Activated T-cell treated with anti-CD3 and anti-CD28 coated beads, Interleukin-2, amount 50 U/mL, for 4 hours (primary cell): ENCODE measurements at regions not wholly inside any gene's neighbourhood (a gene's known extent, or its start where the extent isn't known, plus 50 kb on each side); places are given as distances from the start of the nearest gene placed in this dataset.

Experiments used
- ATAC-seq, 2 donors: fragments of 200-7000 bp; cut with Tn5 transposase; one replicate each; pipeline ENCODE4 v1.10.0; 2021
- DNase-seq: peaks from one replicate; pipeline ENCODE4 v3.0.0-alpha.2; 2020
- H3K27me3 Mint-ChIP-seq: one replicate; pipeline ENCODE4 v1.8.0; 2021; ENCODE audit warnings: low read depth, mixed read lengths
- H3K36me3 Mint-ChIP-seq: one replicate; pipeline ENCODE4 v1.8.0; 2022; ENCODE audit warnings: mixed read lengths; ENCODE audit not compliant: insufficient read depth
- H3K4me1 Mint-ChIP-seq: one replicate; pipeline ENCODE4 v1.8.0; 2021; ENCODE audit warnings: low read depth, mixed read lengths
- H3K4me3 Mint-ChIP-seq: one replicate; pipeline ENCODE4 v1.8.0; 2021; ENCODE audit warnings: mild to moderate bottlenecking, moderate library complexity, mixed read lengths
- H3K9me3 Mint-ChIP-seq: one replicate; pipeline ENCODE4 v1.8.0; 2021; ENCODE audit warnings: mixed read lengths

- H3K4me3 Mint-ChIP-seq = no peak overlapping the region
- ATAC-seq (no peak), DNase-seq (no peak)
- H3K9me3 Mint-ChIP-seq = no peaks in the 10 kb centered on the region
- no peaks in the 10 kb centered on the region for H3K27me3 Mint-ChIP-seq
- H3K36me3 Mint-ChIP-seq = no peaks in the 10 kb centered on the region
- H3K4me1 Mint-ChIP-seq = no peaks in the 10 kb centered on the region
Observed at GRCh38 chr10:85003083-85003482, 674.7 kb downstream of the CCSER2 start.

DNA sequence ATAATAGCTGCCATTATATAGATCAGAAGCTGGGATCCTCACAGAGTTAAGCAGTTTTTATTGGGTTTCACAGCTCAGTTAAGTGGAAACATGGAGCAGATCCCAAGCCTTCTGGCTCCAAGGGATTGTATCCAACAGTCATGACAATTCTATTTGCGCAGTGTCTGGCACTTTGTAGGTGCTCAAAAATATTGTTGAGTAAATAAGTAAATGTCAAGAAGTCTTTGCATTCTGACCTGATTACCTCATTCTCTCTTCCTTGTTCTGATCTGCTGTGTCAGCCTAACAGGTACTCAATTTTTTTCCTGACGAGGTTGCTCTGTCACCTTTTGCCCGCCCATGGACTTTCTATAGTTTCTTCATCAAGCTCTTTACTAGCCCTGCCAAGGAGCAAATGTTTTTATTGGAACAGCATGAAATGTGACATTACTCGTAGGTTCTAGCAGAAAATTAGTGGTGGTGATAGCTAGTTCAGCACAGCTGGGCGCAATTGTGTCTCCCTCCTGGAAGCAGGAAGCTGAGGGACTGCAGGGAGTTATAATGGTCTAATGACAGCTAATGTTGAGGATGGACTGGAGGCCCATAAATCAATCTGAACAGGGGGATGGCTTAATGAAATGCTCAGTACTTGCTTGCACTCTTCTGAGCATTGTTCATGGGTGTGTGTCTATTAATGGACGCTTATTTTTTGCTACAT, 680.2 kb downstream of the CCSER2 start:
- H3K9me3 Mint-ChIP-seq = no peaks in the 10 kb centered on the region
- no peaks in the 10 kb centered on the region for H3K36me3 Mint-ChIP-seq
- no peaks in the 10 kb centered on the region for H3K4me1 Mint-ChIP-seq
- ATAC-seq = no peak
- DNase-seq = no peak
- no peaks in the 10 kb centered on the region for H3K27me3 Mint-ChIP-seq
- H3K4me3 Mint-ChIP-seq = no peak overlapping the region

DNA sequence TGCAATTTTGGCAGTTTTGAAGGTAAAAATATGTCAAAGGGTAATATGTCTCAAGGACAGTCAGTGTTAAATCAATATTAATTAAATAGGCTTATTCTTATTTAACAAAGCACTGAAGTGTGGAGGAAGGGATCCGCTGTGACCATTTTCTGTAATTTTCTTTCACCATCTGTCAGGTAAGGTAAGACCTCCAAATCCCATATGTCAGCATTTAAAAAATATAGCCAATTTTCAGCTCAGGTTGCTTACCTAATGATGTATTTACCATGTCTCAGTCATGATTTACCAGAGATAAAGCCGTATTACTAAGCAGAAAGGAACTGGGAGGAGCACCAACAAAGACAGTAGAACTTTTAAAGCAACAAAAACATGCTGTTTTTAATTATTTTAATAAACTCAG, 683.9 kb downstream of the CCSER2 start:
- no peaks in the 10 kb centered on the region for H3K36me3 Mint-ChIP-seq

DNA sequence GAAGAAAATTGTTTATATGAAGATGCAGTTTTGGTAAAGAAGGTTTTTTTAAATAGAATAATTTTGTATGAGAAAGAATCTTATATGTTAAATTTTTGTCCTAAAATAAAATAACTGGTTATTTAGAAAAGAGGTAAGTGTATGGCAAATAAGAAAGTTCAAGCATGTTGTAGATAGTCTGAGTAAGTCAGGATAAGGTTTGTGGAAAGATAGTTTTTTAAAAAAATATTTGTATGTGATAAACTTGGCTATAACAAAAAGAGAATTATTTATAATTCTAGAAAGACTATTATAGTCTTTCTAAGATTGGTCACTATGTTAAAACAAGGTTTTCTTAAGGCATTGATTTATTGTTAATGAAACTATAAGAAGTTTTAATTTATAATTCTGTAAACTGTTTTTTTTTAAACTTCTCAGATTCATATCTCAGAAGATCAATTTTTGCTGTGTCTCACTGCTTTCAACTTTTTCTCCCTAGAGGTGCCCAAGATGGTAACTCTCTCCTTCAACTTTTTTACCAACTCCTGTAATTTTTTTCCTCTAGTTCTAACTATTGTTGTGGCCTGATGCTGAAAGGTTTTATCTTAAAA, 698.6 kb downstream of the CCSER2 start:
- DNase-seq = no peak
- Mint-ChIP-seq H3K4me3 (no peak overlapping the region), H3K9me3 (peaks cover 8% of the 10 kb centered on the region), H3K4me1 (no peaks in the 10 kb centered on the region), H3K27me3 (no peaks in the 10 kb centered on the region), H3K36me3 (no peaks in the 10 kb centered on the region)
- no peak for ATAC-seq

More for the DNA sequence above, 683.9 kb downstream of the CCSER2 start:
- Mint-ChIP-seq H3K9me3 (no peaks in the 10 kb centered on the region), H3K4me1 (no peaks in the 10 kb centered on the region), H3K27me3 (no peaks in the 10 kb centered on the region), H3K4me3 (no peak overlapping the region)
- DNase-seq (no peak), ATAC-seq (no peak)

DNA sequence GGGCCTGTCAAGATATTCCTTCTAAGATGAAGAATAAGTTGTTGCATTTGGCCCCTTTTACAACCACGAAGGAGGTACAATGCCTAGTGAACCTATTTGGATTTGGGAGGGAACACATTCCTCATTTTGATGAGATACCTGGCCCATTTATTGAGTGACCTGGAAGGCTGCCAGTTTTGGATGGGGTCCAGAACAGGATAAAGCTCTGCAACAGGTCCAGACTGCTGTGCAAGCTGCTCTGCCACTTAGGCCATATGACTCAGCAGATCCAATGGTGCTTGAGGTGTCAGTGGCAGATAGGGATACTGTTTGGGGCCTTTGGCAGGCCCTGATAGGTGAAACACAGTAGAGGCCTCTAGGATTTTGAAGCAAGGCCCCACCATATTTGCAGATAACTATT, 704.6 kb downstream of the CCSER2 start:
- no peak for DNase-seq

DNA sequence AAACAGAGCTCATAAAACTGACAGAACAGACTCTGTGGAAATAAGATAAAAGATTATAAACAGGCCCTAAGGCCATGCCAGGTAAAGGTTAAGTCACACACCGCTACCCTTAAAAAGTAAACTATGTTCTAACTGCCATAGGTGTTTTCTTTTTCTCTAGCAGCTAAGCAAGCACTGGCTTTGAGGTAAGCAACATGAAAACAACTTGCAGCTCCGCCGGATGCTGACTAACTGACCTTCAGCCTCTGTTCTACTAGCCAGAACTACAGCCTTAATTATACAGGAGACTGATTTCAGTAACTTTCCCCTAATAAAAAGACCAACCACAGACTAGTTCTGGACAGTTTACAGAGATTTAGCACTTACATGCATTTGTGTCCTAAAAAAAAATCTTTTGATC, 708.3 kb downstream of the CCSER2 start:
- Mint-ChIP-seq H3K4me1 (no peaks in the 10 kb centered on the region), H3K36me3 (no peaks in the 10 kb centered on the region), H3K4me3 (no peak overlapping the region), H3K27me3 (no peaks in the 10 kb centered on the region), H3K9me3 (peaks cover 11% of the 10 kb centered on the region)
- ATAC-seq (no peak), DNase-seq (no peak)

More for the DNA sequence above, 704.6 kb downstream of the CCSER2 start:
- H3K27me3 Mint-ChIP-seq = no peaks in the 10 kb centered on the region
- H3K36me3 Mint-ChIP-seq = no peaks in the 10 kb centered on the region
- H3K4me1 Mint-ChIP-seq = no peaks in the 10 kb centered on the region
- H3K4me3 Mint-ChIP-seq = no peak overlapping the region
- no peak for ATAC-seq
- no peaks in the 10 kb centered on the region for H3K9me3 Mint-ChIP-seq

DNA sequence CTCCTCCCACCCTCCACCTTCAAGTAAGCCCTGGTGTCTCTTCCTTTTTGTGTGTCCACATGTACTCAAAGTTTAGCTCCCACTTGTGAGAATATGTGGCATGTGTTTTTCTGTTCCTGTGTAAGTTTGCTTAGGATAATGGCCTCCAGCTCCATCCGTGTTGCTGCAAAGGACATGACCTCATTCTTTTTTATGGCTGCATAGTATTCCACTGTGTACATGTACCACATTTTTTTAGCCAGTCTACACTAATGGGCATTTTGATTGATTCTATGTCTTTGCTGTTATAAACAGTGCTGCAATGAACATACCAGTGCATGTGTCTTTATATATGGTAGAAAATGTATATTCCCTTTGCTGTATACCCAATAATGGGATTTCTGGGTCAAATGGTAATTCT, 710.9 kb downstream of the CCSER2 start:
- ATAC-seq (no peak), DNase-seq (no peak)
- no peaks in the 10 kb centered on the region for H3K36me3 Mint-ChIP-seq
- no peak overlapping the region for H3K4me3 Mint-ChIP-seq
- no peaks in the 10 kb centered on the region for H3K4me1 Mint-ChIP-seq
- H3K9me3 Mint-ChIP-seq = peaks cover 11% of the 10 kb centered on the region
- H3K27me3 Mint-ChIP-seq = no peaks in the 10 kb centered on the region

DNA sequence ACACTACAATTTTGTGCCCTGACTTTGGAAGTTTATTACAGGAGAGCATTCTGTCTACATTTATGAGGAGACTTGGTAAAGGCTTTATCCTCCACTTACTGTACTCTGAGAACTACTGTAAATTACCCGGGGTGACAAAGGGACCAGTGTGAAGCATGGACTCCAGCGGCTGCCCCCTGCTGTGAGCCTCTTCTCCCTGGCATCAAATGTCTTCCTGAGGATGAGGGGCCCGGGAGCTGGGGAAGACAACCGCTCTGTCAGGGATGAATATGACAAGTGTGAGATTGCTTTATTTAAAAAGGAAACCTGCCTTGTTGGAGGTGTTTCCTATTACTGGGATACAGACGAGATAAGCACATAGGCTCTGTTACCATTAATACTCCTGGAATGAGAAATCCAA, 714.8 kb downstream of the CCSER2 start:
- ATAC-seq (no peak), DNase-seq (no peak)
- Mint-ChIP-seq H3K36me3 (no peaks in the 10 kb centered on the region), H3K27me3 (no peaks in the 10 kb centered on the region), H3K4me1 (no peaks in the 10 kb centered on the region), H3K4me3 (no peak overlapping the region), H3K9me3 (peaks cover 11% of the 10 kb centered on the region)

DNA sequence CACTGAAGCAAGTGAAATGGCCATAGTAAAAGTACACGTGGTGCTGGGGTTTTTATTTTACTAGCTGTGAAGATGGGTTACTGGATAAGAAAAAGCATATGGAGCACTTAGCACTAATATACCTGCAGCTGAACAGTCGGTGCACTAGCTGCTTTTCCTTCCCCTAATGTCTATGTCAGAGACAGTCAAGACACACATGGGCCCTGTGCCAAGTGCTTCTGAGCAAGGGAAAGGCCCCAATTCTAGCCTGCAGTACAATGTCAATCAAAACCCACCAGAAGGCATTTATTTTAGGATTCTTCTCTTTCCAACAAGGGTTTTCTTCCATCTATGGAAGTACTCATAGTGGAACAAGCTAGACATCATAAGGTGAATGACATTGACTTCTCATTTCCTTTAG, 716.7 kb downstream of the CCSER2 start:
- Mint-ChIP-seq H3K27me3 (no peaks in the 10 kb centered on the region), H3K9me3 (peaks cover 5% of the 10 kb centered on the region), H3K4me3 (no peak overlapping the region), H3K36me3 (no peaks in the 10 kb centered on the region), H3K4me1 (no peaks in the 10 kb centered on the region)
- no peak for DNase-seq
- ATAC-seq = no peak

GRCh38 chr10:85047170-85047834, 718.9 kb downstream of the CCSER2 start:
- ATAC-seq (no peak), DNase-seq (no peak)
- Mint-ChIP-seq H3K27me3 (no peaks in the 10 kb centered on the region), H3K9me3 (peaks cover 6% of the 10 kb centered on the region), H3K4me3 (no peak overlapping the region), H3K4me1 (no peaks in the 10 kb centered on the region), H3K36me3 (no peaks in the 10 kb centered on the region)

DNA sequence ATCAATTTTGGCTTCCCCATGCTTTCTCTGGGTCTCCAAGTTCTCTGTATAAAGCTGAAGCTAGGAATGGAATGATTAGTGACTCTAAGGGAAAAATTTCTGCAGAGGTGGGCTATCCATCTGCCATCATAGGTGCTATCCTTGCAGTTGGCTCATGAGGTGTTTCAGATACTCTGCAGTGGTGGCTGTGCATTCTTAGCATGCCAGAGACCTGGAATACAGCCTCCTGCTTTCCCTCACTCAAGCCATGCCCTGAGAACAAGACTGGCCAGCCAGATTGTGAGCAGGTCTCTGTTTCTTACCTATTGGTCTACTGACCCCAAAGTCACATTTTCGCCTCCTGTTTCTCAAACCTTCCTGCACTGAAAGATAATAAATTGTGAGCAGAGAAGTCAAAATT, 719.6 kb downstream of the CCSER2 start:
- Mint-ChIP-seq H3K9me3 (peaks cover 6% of the 10 kb centered on the region), H3K4me3 (no peak overlapping the region), H3K27me3 (no peaks in the 10 kb centered on the region), H3K4me1 (no peaks in the 10 kb centered on the region), H3K36me3 (no peaks in the 10 kb centered on the region)
- ATAC-seq = no peak
- no peak for DNase-seq

- Mint-ChIP-seq H3K36me3 (no peaks in the 10 kb centered on the region), H3K4me3 (no peak overlapping the region), H3K27me3 (no peaks in the 10 kb centered on the region), H3K9me3 (peaks cover 6% of the 10 kb centered on the region), H3K4me1 (no peaks in the 10 kb centered on the region)
- no peak for ATAC-seq
- DNase-seq = no peak
Observed at GRCh38 chr10:85048644-85049043, 720.3 kb downstream of the CCSER2 start.

DNA sequence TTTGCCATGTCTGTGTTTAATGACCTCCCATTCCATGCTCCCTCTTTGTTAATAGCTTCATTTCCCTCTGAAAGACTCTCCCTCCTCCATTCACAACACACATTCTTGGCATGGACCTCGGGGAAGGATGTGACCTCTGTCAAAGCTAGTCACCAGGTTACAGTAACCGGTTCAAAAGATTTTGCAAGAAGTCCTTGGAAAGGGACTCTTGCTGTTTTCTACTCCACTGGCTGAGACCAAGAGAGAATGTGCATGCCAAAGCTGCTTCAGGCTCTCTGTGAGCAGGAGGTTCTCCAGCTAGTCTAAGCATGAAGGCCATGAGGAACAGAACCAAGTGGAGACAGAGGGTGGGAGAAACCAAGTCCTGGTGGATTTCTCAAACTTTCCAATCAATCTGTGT, 732.6 kb downstream of the CCSER2 start:
- Mint-ChIP-seq H3K4me3 (no peak overlapping the region), H3K9me3 (peaks cover 14% of the 10 kb centered on the region), H3K4me1 (no peaks in the 10 kb centered on the region), H3K27me3 (no peaks in the 10 kb centered on the region), H3K36me3 (no peaks in the 10 kb centered on the region)
- DNase-seq = no peak
- ATAC-seq = no peak

DNA sequence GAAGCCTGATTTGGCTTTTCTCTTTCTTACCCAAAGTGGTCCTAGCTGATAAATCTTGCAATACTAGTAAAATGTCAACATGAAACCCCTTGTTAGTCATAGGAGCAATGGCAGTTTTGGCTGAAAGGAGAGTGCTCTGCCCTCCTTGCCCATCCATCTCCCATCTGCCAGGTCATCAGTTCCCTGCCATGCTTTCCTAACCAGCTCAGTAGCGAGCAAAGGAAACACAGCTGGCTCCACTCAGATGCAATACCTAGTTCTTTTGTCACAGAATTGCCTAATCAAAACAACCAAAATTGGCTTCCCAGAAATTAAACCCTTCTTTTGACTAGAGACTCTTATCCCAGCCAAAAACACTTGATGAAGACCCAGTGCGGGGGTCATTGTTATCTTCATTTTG, 733.0 kb downstream of the CCSER2 start:
- no peak for ATAC-seq
- H3K4me3 Mint-ChIP-seq = no peak overlapping the region
- H3K36me3 Mint-ChIP-seq = no peaks in the 10 kb centered on the region
- no peaks in the 10 kb centered on the region for H3K4me1 Mint-ChIP-seq
- no peaks in the 10 kb centered on the region for H3K27me3 Mint-ChIP-seq
- DNase-seq = no peak
- peaks cover 10% of the 10 kb centered on the region for H3K9me3 Mint-ChIP-seq

GRCh38 chr10:85067955-85068354, 739.6 kb downstream of the CCSER2 start:
- Mint-ChIP-seq H3K9me3 (peaks cover 1% of the 10 kb centered on the region), H3K4me1 (no peaks in the 10 kb centered on the region), H3K27me3 (no peaks in the 10 kb centered on the region), H3K36me3 (no peaks in the 10 kb centered on the region), H3K4me3 (no peak overlapping the region)
- ATAC-seq (no peak), DNase-seq (no peak)
